Endodermal cell (in vitro differentiated cells): ENCODE measurements at regions not wholly inside any gene's neighbourhood (a gene's known extent, or its start where the extent isn't known, plus 50 kb on each side); places are given as distances from the start of the nearest gene placed in this dataset.

Source experiments
- DNase-seq: peaks from one replicate; pipeline ENCODE4 v3.0.0-alpha.2; 2017
- H3K27ac ChIP-seq: 2 replicates; pipeline ENCODE4 v1.5.1; 2013; ENCODE audit warnings: mild to moderate bottlenecking, low read depth, low read length, moderate library complexity
- H3K27me3 ChIP-seq: 2 replicates; pipeline ENCODE4 v1.6.1; 2013; ENCODE audit warnings: mild to moderate bottlenecking, low read length, moderate library complexity; ENCODE audit not compliant: insufficient read depth, control insufficient read depth, poor library complexity, severe bottlenecking
- H3K36me3 ChIP-seq: 2 replicates; pipeline ENCODE4 v1.7.0; 2013; ENCODE audit warnings: mild to moderate bottlenecking, low read length, moderate library complexity; ENCODE audit not compliant: control insufficient read depth, insufficient read depth
- H3K4me1 ChIP-seq: one replicate; pipeline ENCODE4 v1.7.0; 2013; ENCODE audit warnings: low read length; ENCODE audit not compliant: control insufficient read depth, insufficient read depth
- H3K4me3 ChIP-seq: 2 replicates; pipeline ENCODE4 v1.5.1; 2013; ENCODE audit warnings: mild to moderate bottlenecking, low read length, moderate library complexity
- H3K9ac ChIP-seq: 2 replicates; pipeline ENCODE4 v1.6.1; 2013; ENCODE audit warnings: mild to moderate bottlenecking, low read length, moderate library complexity; ENCODE audit not compliant: poor library complexity, severe bottlenecking; ENCODE audit errors: extremely low read depth
- H3K9me3 ChIP-seq: 2 replicates; pipeline ENCODE4 v1.6.1; 2013; ENCODE audit warnings: mild to moderate bottlenecking, low read length, moderate library complexity; ENCODE audit not compliant: control insufficient read depth
- H3K27ac Mint-ChIP-seq: 2 replicates; pipeline ENCODE4 v1.8.0; 2020; ENCODE audit warnings: mixed read lengths
- H3K27me3 Mint-ChIP-seq: 2 replicates; pipeline ENCODE4 v1.8.0; 2021; ENCODE audit warnings: mild to moderate bottlenecking, mixed read lengths; ENCODE audit not compliant: insufficient read depth
- H3K36me3 Mint-ChIP-seq: 2 replicates; pipeline ENCODE4 v1.8.0; 2020; ENCODE audit warnings: low read depth, mixed read lengths
- H3K4me1 Mint-ChIP-seq: 2 replicates; pipeline ENCODE4 v1.8.0; 2020; ENCODE audit warnings: mixed read lengths
- H3K4me3 Mint-ChIP-seq: 2 replicates; pipeline ENCODE4 v1.8.0; 2020; ENCODE audit warnings: mild to moderate bottlenecking, moderate library complexity, mixed read lengths
- H3K9me3 Mint-ChIP-seq: 2 replicates; pipeline ENCODE4 v1.8.0; 2020; ENCODE audit warnings: mild to moderate bottlenecking, mixed read lengths
- WGBS, 2 experiments: methylation state at CpG; one replicate each; pipeline versions ENCODE4 v1.1.5 to v1.1.7; 2013; ENCODE audit warnings: missing lambda C conversion rate in 2 of 2, mixed read lengths in 1 of 2; ENCODE audit not compliant: insufficient coverage in 1 of 2, insufficient read length in 1 of 2; 5-methylcytosine and 5-hydroxymethylcytosine counted together
- TF ChIP-seq, protein P1 (sequence below): fragments of 200-600 bp; sonication (generic); conservative IDR thresholded peaks from 2 replicates; pipeline ENCODE4 v1.5.0; 2021; ENCODE audit warnings: antibody characterized with exemption, mild to moderate bottlenecking

GRCh38 chr5:84825606-84826005 lies 440.9 kb upstream of the EDIL3 start:
- DNase-seq = no peak
- Histone ChIP-seq H3K9ac (no peak overlapping the region), H3K27me3 (no peaks in the 10 kb centered on the region), H3K36me3 (no peaks in the 10 kb centered on the region), H3K4me3 (no peak overlapping the region), H3K27ac (no peak overlapping the region), H3K4me1 (no peaks in the 10 kb centered on the region), H3K9me3 (peaks cover 2% of the 10 kb centered on the region)
- 88% methylated on average over 1 of the region's 1 CpG; no CpG with 5 or more reads in 1 of the 2 experiments for WGBS, 2 experiments
- Mint-ChIP-seq H3K36me3 (no peaks in the 10 kb centered on the region), H3K4me3 (no peak overlapping the region), H3K9me3 (peaks cover 12% of the 10 kb centered on the region), H3K27me3 (no peaks in the 10 kb centered on the region), H3K27ac (no peak overlapping the region), H3K4me1 (peaks cover 2% of the 10 kb centered on the region)
- TF ChIP-seq, protein P1, sequence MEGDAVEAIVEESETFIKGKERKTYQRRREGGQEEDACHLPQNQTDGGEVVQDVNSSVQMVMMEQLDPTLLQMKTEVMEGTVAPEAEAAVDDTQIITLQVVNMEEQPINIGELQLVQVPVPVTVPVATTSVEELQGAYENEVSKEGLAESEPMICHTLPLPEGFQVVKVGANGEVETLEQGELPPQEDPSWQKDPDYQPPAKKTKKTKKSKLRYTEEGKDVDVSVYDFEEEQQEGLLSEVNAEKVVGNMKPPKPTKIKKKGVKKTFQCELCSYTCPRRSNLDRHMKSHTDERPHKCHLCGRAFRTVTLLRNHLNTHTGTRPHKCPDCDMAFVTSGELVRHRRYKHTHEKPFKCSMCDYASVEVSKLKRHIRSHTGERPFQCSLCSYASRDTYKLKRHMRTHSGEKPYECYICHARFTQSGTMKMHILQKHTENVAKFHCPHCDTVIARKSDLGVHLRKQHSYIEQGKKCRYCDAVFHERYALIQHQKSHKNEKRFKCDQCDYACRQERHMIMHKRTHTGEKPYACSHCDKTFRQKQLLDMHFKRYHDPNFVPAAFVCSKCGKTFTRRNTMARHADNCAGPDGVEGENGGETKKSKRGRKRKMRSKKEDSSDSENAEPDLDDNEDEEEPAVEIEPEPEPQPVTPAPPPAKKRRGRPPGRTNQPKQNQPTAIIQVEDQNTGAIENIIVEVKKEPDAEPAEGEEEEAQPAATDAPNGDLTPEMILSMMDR = no peak

DNA sequence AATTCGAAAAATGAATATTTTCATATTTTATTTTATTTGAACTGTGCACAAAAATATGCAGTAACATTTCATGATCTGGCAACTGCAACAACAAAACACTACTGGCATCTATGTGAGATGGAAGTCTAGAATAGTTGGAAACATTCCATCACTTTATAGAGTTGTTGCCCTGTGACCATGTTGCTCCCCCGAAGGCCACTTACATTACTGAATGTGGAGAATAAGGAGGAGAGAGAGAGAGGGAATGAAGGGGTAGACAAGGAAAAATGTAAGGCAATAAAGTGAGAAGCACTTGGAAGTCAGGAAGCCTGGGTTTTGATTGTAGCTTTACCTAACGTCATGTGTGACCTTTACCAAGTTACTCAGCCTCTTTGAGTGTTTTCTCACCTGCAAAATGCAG lies 437.2 kb upstream of the EDIL3 start:
- WGBS, 2 experiments = 83 to 100% methylated on average over 1 to 2 of the region's 3 CpGs
- peaks cover 7% of the 10 kb centered on the region for H3K4me1 Mint-ChIP-seq
- no peaks in the 10 kb centered on the region for H3K27me3 Mint-ChIP-seq

DNA sequence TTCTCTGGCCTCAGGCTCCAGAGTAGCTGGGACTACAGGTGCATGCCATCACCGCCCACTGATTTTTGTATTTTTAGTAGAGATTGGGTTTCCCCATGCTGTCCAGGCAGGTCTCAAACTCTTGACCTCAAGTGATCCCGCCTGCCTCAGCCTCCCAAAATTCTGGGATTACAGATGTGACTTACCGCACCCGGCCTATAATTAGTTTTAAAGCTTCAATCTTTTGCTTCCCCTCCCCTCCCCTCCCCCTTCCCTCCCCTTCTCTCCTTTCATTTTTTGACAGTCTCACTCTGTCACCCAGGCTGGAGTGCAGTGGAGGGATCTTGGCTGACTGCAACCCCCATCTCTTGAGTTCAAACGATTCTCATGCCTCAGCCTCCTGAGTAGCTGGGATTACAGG lies 433.3 kb upstream of the EDIL3 start:
- 78 to 95% methylated on average over 3 to 5 of the region's 5 CpGs for WGBS, 2 experiments
- TF ChIP-seq, protein P1 = no peak
- peaks cover under 1% of the 10 kb centered on the region for H3K9me3 Mint-ChIP-seq

More for the DNA sequence above, 437.2 kb upstream of the EDIL3 start:
- no peaks in the 10 kb centered on the region for H3K27me3 ChIP-seq
- H3K9me3 ChIP-seq = no peaks in the 10 kb centered on the region
- H3K4me3 ChIP-seq = no peak overlapping the region
- H3K27ac ChIP-seq = no peak overlapping the region
- no peaks in the 10 kb centered on the region for H3K36me3 ChIP-seq
- no peak overlapping the region for H3K9ac ChIP-seq
- Mint-ChIP-seq H3K4me3 (no peak overlapping the region), H3K27ac (no peak overlapping the region), H3K36me3 (no peaks in the 10 kb centered on the region), H3K9me3 (no peaks in the 10 kb centered on the region)
- no peak for DNase-seq
- H3K4me1 ChIP-seq = no peaks in the 10 kb centered on the region
- TF ChIP-seq, protein P1 = peak; percentile 46

More for the DNA sequence above, 433.3 kb upstream of the EDIL3 start:
- Histone ChIP-seq H3K27ac (no peak overlapping the region), H3K4me3 (no peak overlapping the region), H3K9me3 (no peaks in the 10 kb centered on the region), H3K36me3 (no peaks in the 10 kb centered on the region), H3K27me3 (no peaks in the 10 kb centered on the region), H3K4me1 (peaks cover 4% of the 10 kb centered on the region), H3K9ac (no peak overlapping the region)
- Mint-ChIP-seq H3K27ac (no peak overlapping the region), H3K36me3 (no peaks in the 10 kb centered on the region), H3K4me1 (peaks cover 8% of the 10 kb centered on the region), H3K4me3 (no peak overlapping the region), H3K27me3 (no peaks in the 10 kb centered on the region)
- no peak for DNase-seq
